SK-N-MC (cell line): ENCODE measurements at regions not wholly inside any gene's neighbourhood (a gene's known extent, or its start where the extent isn't known, plus 50 kb on each side); places are given as distances from the start of the nearest gene placed in this dataset.

ENCODE experiments used
- DNase-seq: peaks from one replicate; pipeline ENCODE4 v3.0.0-alpha.2; 2011; ENCODE audit warnings: low read depth, low spot score
- H3K27ac ChIP-seq: fragments of 200-600 bp; sonication (generic); 2 replicates; pipeline ENCODE4 v1.5.1; 2016; ENCODE audit warnings: mixed run types
- H3K36me3 ChIP-seq: fragments of 200-600 bp; sonication (generic); 2 replicates; pipeline ENCODE4 v1.6.1; 2017; ENCODE audit warnings: antibody characterized with exemption, low read length, mixed read lengths; ENCODE audit not compliant: insufficient read depth
- H3K4me3 ChIP-seq: fragments of 200-600 bp; sonication (generic); 2 replicates; pipeline ENCODE4 v1.5.1; 2016
- H3K9ac ChIP-seq: fragments of 200-600 bp; sonication (generic); 2 replicates; pipeline ENCODE4 v1.8.0; 2017; ENCODE audit warnings: mixed run types, mixed read lengths; ENCODE audit not compliant: insufficient read length
- H3K9me3 ChIP-seq: fragments of 200-600 bp; sonication (generic); 2 replicates; pipeline ENCODE4 v1.6.1; 2017; ENCODE audit warnings: low read depth, mild to moderate bottlenecking, antibody characterized with exemption, low read length, moderate library complexity, mixed read lengths
- EZH2 ChIP-seq: fragments of 200-600 bp; sonication (generic); IDR thresholded peaks from one replicate; pipeline ENCODE4 v1.6.1; 2017; ENCODE audit warnings: antibody characterized with exemption
- FOXP2 ChIP-seq: optimal IDR thresholded peaks from 2 replicates; pipeline ENCODE3; 2011; ENCODE audit warnings: mild to moderate bottlenecking, moderate library complexity; ENCODE audit not compliant: insufficient read depth; ENCODE audit errors: extremely low read length, control extremely low read depth
- POLR2AphosphoS5 ChIP-seq: IDR thresholded peaks from 2 replicates; pipeline ENCODE4 v1.6.1; 2012; ENCODE audit warnings: mild to moderate bottlenecking, low read depth, low read length, borderline replicate concordance

DNA sequence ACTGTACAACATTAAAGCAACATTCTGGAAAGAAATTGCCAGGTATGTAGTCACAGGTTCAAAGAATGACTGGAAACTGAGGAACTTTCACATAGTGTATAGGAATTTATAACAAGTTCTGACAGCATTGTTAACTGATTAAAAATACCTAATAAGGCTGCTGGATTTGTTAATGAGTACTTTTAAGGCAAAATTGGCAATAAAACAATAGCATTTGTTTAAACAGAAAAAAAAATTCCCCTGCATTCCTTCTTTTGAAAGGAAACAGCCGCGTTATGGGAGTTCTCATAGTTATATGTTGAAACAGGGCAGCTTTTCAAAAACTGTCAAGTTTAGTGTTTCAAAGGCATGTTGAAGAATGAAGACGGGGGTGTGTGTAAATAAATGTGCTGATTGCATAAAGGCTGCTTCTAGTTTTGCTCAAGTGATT, 282.5 kb upstream of the FAT1 start:
- H3K36me3 ChIP-seq: no peaks in the 10 kb centered on the region
- TF ChIP-seq EZH2 (no peak), FOXP2 (no peak), POLR2AphosphoS5 (no peak)
- H3K9me3 ChIP-seq: no peaks in the 10 kb centered on the region
- DNase-seq: no peak
- no peak overlapping the region for H3K9ac ChIP-seq
- H3K4me3 ChIP-seq: no peak overlapping the region
- H3K27ac ChIP-seq: no peak overlapping the region

- Histone ChIP-seq H3K36me3 (no peaks in the 10 kb centered on the region), H3K27ac (no peak overlapping the region), H3K4me3 (no peak overlapping the region), H3K9ac (no peak overlapping the region), H3K9me3 (no peaks in the 10 kb centered on the region)
- TF ChIP-seq FOXP2 (no peak), EZH2 (no peak), POLR2AphosphoS5 (no peak)
- DNase-seq: no peak
Observed at GRCh38 chr4:187010052-187010451, 286.4 kb upstream of the FAT1 start.

DNA sequence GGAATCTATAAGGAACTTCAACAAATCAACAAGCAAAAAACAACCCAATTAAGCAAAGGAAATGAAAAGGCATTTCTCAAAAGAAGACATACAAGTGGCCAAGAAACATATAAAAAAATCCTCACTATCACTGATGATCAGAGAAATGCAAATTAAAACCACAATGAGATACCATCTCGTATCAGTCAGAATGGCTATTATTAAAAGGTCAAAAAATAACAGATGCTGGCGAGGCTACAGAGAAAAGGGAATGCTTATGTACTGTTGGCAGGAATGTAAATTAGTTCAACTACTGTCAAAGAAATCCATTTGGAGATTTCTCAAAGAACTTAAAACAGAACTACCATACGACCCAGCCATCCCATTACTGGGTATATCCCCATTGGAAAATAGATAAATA, 292.4 kb upstream of the FAT1 start:
- no peak for DNase-seq
- H3K4me3 ChIP-seq: no peak overlapping the region
- no peak overlapping the region for H3K27ac ChIP-seq
- no peaks in the 10 kb centered on the region for H3K9me3 ChIP-seq
- H3K36me3 ChIP-seq: no peaks in the 10 kb centered on the region
- no peak for TF ChIP-seq POLR2AphosphoS5
- TF ChIP-seq EZH2: no peak
- TF ChIP-seq FOXP2: no peak
- H3K9ac ChIP-seq: no peak overlapping the region

DNA sequence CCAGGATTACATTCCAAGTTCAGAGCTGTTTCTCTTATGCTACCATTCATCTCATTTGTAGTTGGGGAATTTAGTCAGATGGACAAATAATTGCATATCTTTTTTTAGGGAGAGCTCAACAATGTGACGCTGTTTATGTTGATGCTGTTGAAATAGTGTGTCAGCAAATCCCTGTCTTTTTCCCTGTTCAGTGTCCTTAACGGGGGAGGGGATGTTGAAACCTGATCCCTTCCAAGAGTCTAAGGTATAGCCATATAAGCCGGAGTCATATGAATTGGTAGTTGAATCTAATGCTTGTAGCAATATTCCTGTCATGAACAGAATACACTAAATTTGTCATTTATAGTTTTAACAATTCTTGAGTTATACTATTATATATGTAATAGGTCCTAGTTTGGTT, 293.5 kb upstream of the FAT1 start:
- Histone ChIP-seq H3K27ac (no peak overlapping the region), H3K9ac (no peak overlapping the region), H3K4me3 (no peak overlapping the region), H3K9me3 (no peaks in the 10 kb centered on the region), H3K36me3 (no peaks in the 10 kb centered on the region)
- TF ChIP-seq EZH2: no peak
- TF ChIP-seq POLR2AphosphoS5: no peak
- no peak for TF ChIP-seq FOXP2
- DNase-seq: no peak

DNA sequence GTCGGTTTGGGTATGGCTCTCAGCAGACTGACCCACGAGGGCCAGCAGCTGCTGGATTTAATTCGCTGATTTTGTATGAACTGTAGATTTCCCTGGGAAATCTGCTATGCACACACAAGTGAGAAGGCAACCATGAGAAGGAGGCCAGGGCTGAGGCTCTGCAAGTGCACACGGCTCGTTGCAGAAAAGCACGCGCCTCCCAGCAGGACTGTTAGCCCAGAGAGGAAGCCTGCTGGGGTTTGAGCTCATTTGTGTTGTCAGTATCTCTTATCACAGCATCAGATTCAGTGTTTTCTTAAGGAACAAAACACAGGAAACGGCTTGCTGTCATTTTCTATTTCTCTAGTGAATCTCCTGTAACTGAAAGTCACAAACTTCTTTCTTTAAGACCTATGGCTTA, 296.2 kb upstream of the FAT1 start:
- H3K36me3 ChIP-seq: no peaks in the 10 kb centered on the region
- H3K9ac ChIP-seq: no peak overlapping the region
- no peak overlapping the region for H3K27ac ChIP-seq
- H3K9me3 ChIP-seq: no peaks in the 10 kb centered on the region
- TF ChIP-seq POLR2AphosphoS5 (no peak), FOXP2 (no peak), EZH2 (no peak)
- no peak for DNase-seq
- no peak overlapping the region for H3K4me3 ChIP-seq

GRCh38 chr4:187020676-187021075, 297.0 kb upstream of the FAT1 start:
- no peak for DNase-seq
- no peaks in the 10 kb centered on the region for H3K9me3 ChIP-seq
- no peaks in the 10 kb centered on the region for H3K36me3 ChIP-seq
- no peak overlapping the region for H3K27ac ChIP-seq
- no peak for TF ChIP-seq POLR2AphosphoS5
- no peak for TF ChIP-seq EZH2
- TF ChIP-seq FOXP2: no peak
- H3K4me3 ChIP-seq: no peak overlapping the region
- H3K9ac ChIP-seq: no peak overlapping the region

DNA sequence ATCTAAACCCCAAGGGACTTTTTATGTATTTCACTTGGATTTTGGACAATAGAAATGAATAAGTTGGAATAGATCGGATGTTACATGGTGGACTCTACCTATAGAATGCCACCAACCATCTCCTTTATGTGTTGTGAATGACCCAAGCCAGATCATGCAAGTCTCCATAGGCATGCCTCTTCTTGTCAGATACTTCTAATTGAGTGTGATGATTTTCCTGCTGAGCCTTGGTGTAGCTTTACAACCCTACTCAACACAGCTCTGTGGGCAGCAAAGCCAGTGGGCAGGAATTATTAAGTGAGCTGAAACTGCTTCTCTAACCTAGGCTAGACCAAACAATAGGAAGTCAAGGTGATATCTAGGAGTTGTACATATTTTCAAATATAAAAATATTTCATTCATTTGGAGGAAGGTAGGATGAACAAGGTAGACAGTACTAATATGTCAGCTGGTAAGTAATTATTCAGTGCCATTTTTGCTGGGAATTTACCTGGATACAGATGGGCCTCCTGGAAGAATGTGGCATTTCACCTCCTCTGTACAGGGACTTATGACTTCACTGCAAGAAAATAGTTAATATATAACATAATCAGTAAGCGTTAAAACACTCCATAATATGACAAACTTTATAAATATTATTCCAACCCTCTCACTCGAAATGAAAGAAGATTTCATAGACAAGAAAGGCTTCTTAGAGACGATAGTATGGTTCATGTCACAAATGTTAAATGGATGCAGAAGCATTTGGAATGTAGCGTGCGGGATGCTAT, 298.0 kb upstream of the FAT1 start:
- no peak overlapping the region for H3K27ac ChIP-seq
- TF ChIP-seq POLR2AphosphoS5: no peak
- H3K9ac ChIP-seq: no peak overlapping the region
- no peak for DNase-seq
- H3K36me3 ChIP-seq: no peaks in the 10 kb centered on the region
- H3K4me3 ChIP-seq: no peak overlapping the region
- H3K9me3 ChIP-seq: no peaks in the 10 kb centered on the region

DNA sequence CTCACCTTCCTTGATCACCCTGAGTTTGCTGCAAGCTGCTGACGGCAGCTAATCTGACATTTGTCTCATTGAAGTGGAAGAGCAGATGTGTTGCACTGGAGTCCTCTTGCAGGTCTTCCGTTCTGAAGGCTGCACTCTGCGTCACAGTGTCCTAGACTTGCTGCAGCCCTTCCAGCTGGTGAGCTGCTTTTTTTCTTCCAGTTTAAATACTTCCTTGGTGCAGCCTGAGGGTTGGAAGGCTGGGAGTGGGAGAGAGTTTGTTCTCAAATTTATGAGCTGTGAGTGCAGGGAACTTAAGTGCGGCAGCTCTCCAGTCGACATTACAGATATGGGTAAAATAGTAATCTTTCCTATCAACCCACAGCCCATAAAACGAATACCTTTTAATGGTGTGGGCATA, 303.6 kb upstream of the FAT1 start:
- H3K9me3 ChIP-seq: no peaks in the 10 kb centered on the region
- H3K4me3 ChIP-seq: no peak overlapping the region
- DNase-seq: no peak
- H3K36me3 ChIP-seq: no peaks in the 10 kb centered on the region
- TF ChIP-seq FOXP2 (no peak), POLR2AphosphoS5 (no peak), EZH2 (no peak)
- H3K27ac ChIP-seq: no peak overlapping the region
- no peak overlapping the region for H3K9ac ChIP-seq

- no peak for DNase-seq
- no peak overlapping the region for H3K4me3 ChIP-seq
- H3K9me3 ChIP-seq: no peaks in the 10 kb centered on the region
- no peak overlapping the region for H3K27ac ChIP-seq
- H3K9ac ChIP-seq: no peak overlapping the region
- no peak for TF ChIP-seq POLR2AphosphoS5
- no peak for TF ChIP-seq FOXP2
- TF ChIP-seq EZH2: no peak
- no peaks in the 10 kb centered on the region for H3K36me3 ChIP-seq
Observed at GRCh38 chr4:187042251-187042650, 318.6 kb upstream of the FAT1 start.
